ENCODE measurements at regions not wholly inside any gene's neighbourhood (a gene's known extent, or its start where the extent isn't known, plus 50 kb on each side); places are given as distances from the start of the nearest gene placed in this dataset.

DNA sequence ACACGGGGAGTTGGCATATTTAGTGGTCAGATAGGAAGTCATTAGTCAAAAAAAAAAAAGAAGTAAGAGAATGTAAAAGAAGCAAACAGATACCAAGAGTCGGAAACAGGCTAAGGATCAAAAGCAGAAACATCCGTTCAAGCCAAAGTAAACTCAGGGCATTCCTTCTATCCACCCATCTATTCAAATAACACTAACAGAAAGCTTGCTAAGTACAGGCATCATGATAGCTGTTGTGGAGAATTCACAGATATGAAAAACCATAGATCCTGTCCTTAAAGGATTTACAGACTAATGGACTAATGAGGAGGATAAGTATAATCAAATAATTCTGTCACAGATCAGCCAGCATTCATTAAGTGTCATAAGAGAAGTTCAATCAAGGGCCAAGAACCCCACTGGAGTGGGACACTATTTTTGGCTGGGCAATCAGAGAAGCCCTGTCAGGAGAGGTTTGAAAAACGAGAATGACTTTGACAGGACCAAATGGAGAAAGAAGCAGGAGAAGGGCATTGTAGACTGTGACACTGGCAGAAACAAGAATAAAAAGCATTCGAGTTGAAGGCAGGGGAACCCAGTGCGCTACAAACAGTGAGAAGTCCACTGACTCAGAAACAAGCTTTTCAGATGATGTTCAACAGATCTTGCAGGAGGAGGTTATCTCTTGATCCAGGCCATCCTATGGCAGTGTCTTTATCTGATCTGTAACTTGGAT lies 154.2 kb upstream of the TSLP start:
- TF ChIP-seq, protein P1, sequence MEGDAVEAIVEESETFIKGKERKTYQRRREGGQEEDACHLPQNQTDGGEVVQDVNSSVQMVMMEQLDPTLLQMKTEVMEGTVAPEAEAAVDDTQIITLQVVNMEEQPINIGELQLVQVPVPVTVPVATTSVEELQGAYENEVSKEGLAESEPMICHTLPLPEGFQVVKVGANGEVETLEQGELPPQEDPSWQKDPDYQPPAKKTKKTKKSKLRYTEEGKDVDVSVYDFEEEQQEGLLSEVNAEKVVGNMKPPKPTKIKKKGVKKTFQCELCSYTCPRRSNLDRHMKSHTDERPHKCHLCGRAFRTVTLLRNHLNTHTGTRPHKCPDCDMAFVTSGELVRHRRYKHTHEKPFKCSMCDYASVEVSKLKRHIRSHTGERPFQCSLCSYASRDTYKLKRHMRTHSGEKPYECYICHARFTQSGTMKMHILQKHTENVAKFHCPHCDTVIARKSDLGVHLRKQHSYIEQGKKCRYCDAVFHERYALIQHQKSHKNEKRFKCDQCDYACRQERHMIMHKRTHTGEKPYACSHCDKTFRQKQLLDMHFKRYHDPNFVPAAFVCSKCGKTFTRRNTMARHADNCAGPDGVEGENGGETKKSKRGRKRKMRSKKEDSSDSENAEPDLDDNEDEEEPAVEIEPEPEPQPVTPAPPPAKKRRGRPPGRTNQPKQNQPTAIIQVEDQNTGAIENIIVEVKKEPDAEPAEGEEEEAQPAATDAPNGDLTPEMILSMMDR (IDR thresholded peaks at IDR 0.05; ENCODE audit: low read length) = no peak
- TF ChIP-seq EZH2 (IDR thresholded peaks at IDR 0.05; ENCODE audit: borderline replicate concordance, low read length) = no peak
